Epithelial cell of esophagus (primary cell): ENCODE measurements at regions not wholly inside any gene's neighbourhood (a gene's known extent, or its start where the extent isn't known, plus 50 kb on each side); places are given as distances from the start of the nearest gene placed in this dataset.
"Not testable (repeated sequence)": the region's sequence is repeated elsewhere in the genome, so short reads cannot be mapped to it uniquely, and the experiment has no call there.

Source experiments
- DNase-seq: peaks from one replicate; pipeline ENCODE4 v3.0.0; 2010; ENCODE audit warnings: low read depth
- H3K4me3 ChIP-seq: 2 replicates; pipeline ENCODE4 v1.5.1; 2011; ENCODE audit warnings: mild to moderate bottlenecking, low read length, control low read depth
- CTCF ChIP-seq: IDR thresholded peaks from 2 replicates; pipeline ENCODE4 v1.5.1; 2011; ENCODE audit warnings: low read depth, mild to moderate bottlenecking, low read length, control low read depth, inconsistent platforms; ENCODE audit not compliant: insufficient read depth; ENCODE audit errors: missing control alignments

- TF ChIP-seq CTCF, result no peak
- H3K4me3 ChIP-seq, result no peak overlapping the region
- no peak for DNase-seq
Observed at GRCh38 chr2:210730672-210731071, 174.3 kb downstream of the CPS1 start.

- not testable (repeated sequence) for H3K4me3 ChIP-seq, DNase-seq
Observed at GRCh38 chr2:210746826-210747225, 190.4 kb downstream of the CPS1 start.

- no peak overlapping the region for H3K4me3 ChIP-seq
- no peak for DNase-seq
- TF ChIP-seq CTCF, result no peak
Observed at GRCh38 chr2:210752532-210752931, 196.1 kb downstream of the CPS1 start.

GRCh38 chr2:210753386-210753785 lies 197.0 kb downstream of the CPS1 start:
- no peak for TF ChIP-seq CTCF
- DNase-seq, result no peak

GRCh38 chr2:210756855-210757254 lies 200.5 kb downstream of the CPS1 start:
- DNase-seq, result peak; percentile 28
- H3K4me3 ChIP-seq, result no peak overlapping the region
- no peak for TF ChIP-seq CTCF

More at GRCh38 chr2:210753386-210753785, 197.0 kb downstream of the CPS1 start:
- no peak overlapping the region for H3K4me3 ChIP-seq

GRCh38 chr2:210762604-210763588 lies 206.5 kb downstream of the CPS1 start:
- no peak for DNase-seq
- no peak overlapping the region for H3K4me3 ChIP-seq
- TF ChIP-seq CTCF, result no peak

- TF ChIP-seq CTCF, result no peak
- H3K4me3 ChIP-seq, result no peak overlapping the region
- no peak for DNase-seq
Observed at GRCh38 chr2:210768329-210768910, 212.0 kb downstream of the CPS1 start.
